BLaER1 treated with 17β-estradiol and CSF1 and Interleukin-3, amounts not matched to agents 10 nM and 100 nM (cell line): ENCODE measurements at regions not wholly inside any gene's neighbourhood (a gene's known extent, or its start where the extent isn't known, plus 50 kb on each side); places are given as distances from the start of the nearest gene placed in this dataset.

Experiments used
- H3K27ac ChIP-seq, 11 experiments: shearing (Covaris generic); formaldehyde crosslinking; 2 replicates each; pipeline ENCODE4 v1.8.1; 2022
- H3K27me3 ChIP-seq, 11 experiments: shearing (Covaris generic); formaldehyde crosslinking; 2 replicates each; pipeline ENCODE4 v1.8.1; 2022
- H3K36me3 ChIP-seq, 11 experiments: shearing (Covaris generic); formaldehyde crosslinking; 2 replicates each; pipeline ENCODE4 v1.8.1; 2022
- H3K4me1 ChIP-seq, 10 experiments: shearing (Covaris generic); formaldehyde crosslinking; 2 replicates each; pipeline ENCODE4 v1.8.1; 2022
- H3K4me2 ChIP-seq, 11 experiments: shearing (Covaris generic); formaldehyde crosslinking; 2 replicates each; pipeline ENCODE4 v1.8.1; 2022
- H3K4me3 ChIP-seq, 10 experiments: shearing (Covaris generic); formaldehyde crosslinking; 2 replicates each; pipeline ENCODE4 v1.8.1; 2022
- H3K9ac ChIP-seq, 11 experiments: shearing (Covaris generic); formaldehyde crosslinking; 2 replicates each; pipeline ENCODE4 v1.8.1; 2022
- H3K9me3 ChIP-seq, 11 experiments: shearing (Covaris generic); formaldehyde crosslinking; replicated peaks in 1 of 11; 2 replicates each; pipeline ENCODE4 v1.8.1; 2022
- H4K20me1 ChIP-seq, 11 experiments: shearing (Covaris generic); formaldehyde crosslinking; 2 replicates each; pipeline ENCODE4 v1.8.1; 2022
- Cebpa-rat ChIP-seq, 11 experiments: shearing (Covaris generic); IDR thresholded peaks; 2 replicates each; pipeline ENCODE4 v1.8.1; 2022

- H3K4me1 ChIP-seq, result no peaks in the 10 kb centered on the region
Observed at GRCh38 chr12:28618772-28619171, 428.5 kb downstream of the CCDC91 start.

GRCh38 chr12:28620281-28620680, 430.0 kb downstream of the CCDC91 start:
- Histone ChIP-seq H3K4me1 (no peaks in the 10 kb centered on the region), H3K27ac (no peak overlapping the region), H3K9ac (no peak overlapping the region), H3K27me3 (no peaks in the 10 kb centered on the region), H3K4me2 (no peak overlapping the region), H4K20me1 (no peaks in the 10 kb centered on the region), H3K36me3 (no peaks in the 10 kb centered on the region), H3K4me3 (no peak overlapping the region), H3K9me3 (no peaks in the 10 kb centered on the region; a peak in 1 of 22 replicates)
- no peak for TF ChIP-seq Cebpa-rat (IDR thresholded peaks at IDR 0.05)

More at GRCh38 chr12:28618772-28619171, 428.5 kb downstream of the CCDC91 start:
- Histone ChIP-seq H3K36me3 (no peaks in the 10 kb centered on the region), H4K20me1 (no peaks in the 10 kb centered on the region), H3K27ac (no peak overlapping the region), H3K9me3 (no peaks in the 10 kb centered on the region; a peak in 1 of 22 replicates), H3K9ac (no peak overlapping the region), H3K27me3 (no peaks in the 10 kb centered on the region), H3K4me3 (no peak overlapping the region), H3K4me2 (no peak overlapping the region)
- no peak for TF ChIP-seq Cebpa-rat (IDR thresholded peaks at IDR 0.05)

GRCh38 chr12:28622406-28622805, 432.1 kb downstream of the CCDC91 start:
- Histone ChIP-seq H3K4me3 (no peak overlapping the region), H4K20me1 (no peaks in the 10 kb centered on the region), H3K36me3 (no peaks in the 10 kb centered on the region), H3K27ac (no peak overlapping the region), H3K9ac (no peak overlapping the region), H3K4me2 (no peak overlapping the region), H3K4me1 (no peaks in the 10 kb centered on the region), H3K9me3 (no peaks in the 10 kb centered on the region; a peak in 1 of 22 replicates), H3K27me3 (no peaks in the 10 kb centered on the region)
- TF ChIP-seq Cebpa-rat (IDR thresholded peaks at IDR 0.05), result no peak

- Histone ChIP-seq H3K9me3 (no peaks in the 10 kb centered on the region; a peak in 1 of 22 replicates), H3K27me3 (no peaks in the 10 kb centered on the region), H3K4me2 (no peak overlapping the region), H3K27ac (no peak overlapping the region), H4K20me1 (no peaks in the 10 kb centered on the region), H3K36me3 (no peaks in the 10 kb centered on the region), H3K4me3 (no peak overlapping the region), H3K9ac (no peak overlapping the region), H3K4me1 (no peaks in the 10 kb centered on the region)
- TF ChIP-seq Cebpa-rat (IDR thresholded peaks at IDR 0.05), result no peak
Observed at GRCh38 chr12:28626504-28626903, 436.2 kb downstream of the CCDC91 start.

- no peak for TF ChIP-seq Cebpa-rat (IDR thresholded peaks at IDR 0.05)
Observed at GRCh38 chr12:28629691-28630090, 439.4 kb downstream of the CCDC91 start.

GRCh38 chr12:28631831-28632230, 441.6 kb downstream of the CCDC91 start:
- Histone ChIP-seq H3K4me1 (no peaks in the 10 kb centered on the region), H3K9ac (no peak overlapping the region), H4K20me1 (no peaks in the 10 kb centered on the region), H3K9me3 (no peaks in the 10 kb centered on the region), H3K27me3 (no peaks in the 10 kb centered on the region), H3K27ac (no peak overlapping the region), H3K4me3 (no peak overlapping the region), H3K36me3 (no peaks in the 10 kb centered on the region), H3K4me2 (no peak overlapping the region)
- no peak for TF ChIP-seq Cebpa-rat (IDR thresholded peaks at IDR 0.05)

More at GRCh38 chr12:28629691-28630090, 439.4 kb downstream of the CCDC91 start:
- Histone ChIP-seq H3K9me3 (no peaks in the 10 kb centered on the region), H3K4me3 (no peak overlapping the region), H3K4me1 (no peaks in the 10 kb centered on the region), H3K4me2 (no peak overlapping the region), H4K20me1 (no peaks in the 10 kb centered on the region), H3K27me3 (no peaks in the 10 kb centered on the region), H3K27ac (no peak overlapping the region), H3K9ac (no peak overlapping the region), H3K36me3 (no peaks in the 10 kb centered on the region)

- Histone ChIP-seq H3K4me3 (no peak overlapping the region), H4K20me1 (no peaks in the 10 kb centered on the region), H3K27me3 (no peaks in the 10 kb centered on the region), H3K4me2 (no peak overlapping the region), H3K4me1 (no peaks in the 10 kb centered on the region), H3K27ac (no peak overlapping the region), H3K9me3 (no peaks in the 10 kb centered on the region), H3K36me3 (no peaks in the 10 kb centered on the region), H3K9ac (no peak overlapping the region)
- TF ChIP-seq Cebpa-rat (IDR thresholded peaks at IDR 0.05), result no peak
Observed at GRCh38 chr12:28640519-28640918, 450.3 kb downstream of the CCDC91 start.

GRCh38 chr12:28645436-28645835, 455.2 kb downstream of the CCDC91 start:
- Histone ChIP-seq H3K36me3 (no peaks in the 10 kb centered on the region), H3K4me1 (no peaks in the 10 kb centered on the region), H3K9ac (no peak overlapping the region), H4K20me1 (no peaks in the 10 kb centered on the region), H3K4me3 (no peak overlapping the region), H3K27me3 (no peaks in the 10 kb centered on the region), H3K4me2 (no peak overlapping the region), H3K9me3 (no peaks in the 10 kb centered on the region), H3K27ac (no peak overlapping the region)
- TF ChIP-seq Cebpa-rat (IDR thresholded peaks at IDR 0.05), result no peak

- no peak overlapping the region for H3K4me2 ChIP-seq
- no peaks in the 10 kb centered on the region for H3K9me3 ChIP-seq
- no peak overlapping the region for H3K9ac ChIP-seq
- H3K27ac ChIP-seq, result no peak overlapping the region
- no peaks in the 10 kb centered on the region for H3K36me3 ChIP-seq
- no peaks in the 10 kb centered on the region for H3K27me3 ChIP-seq
- H3K4me1 ChIP-seq, result no peaks in the 10 kb centered on the region
- H4K20me1 ChIP-seq, result no peaks in the 10 kb centered on the region
- no peak for TF ChIP-seq Cebpa-rat (IDR thresholded peaks at IDR 0.05)
- no peak overlapping the region for H3K4me3 ChIP-seq
Observed at GRCh38 chr12:28645891-28646290, 455.6 kb downstream of the CCDC91 start.

GRCh38 chr12:28650906-28651305, 460.6 kb downstream of the CCDC91 start:
- Histone ChIP-seq H3K9ac (no peak overlapping the region), H3K27ac (no peak overlapping the region), H4K20me1 (no peaks in the 10 kb centered on the region), H3K4me2 (no peak overlapping the region), H3K9me3 (no peaks in the 10 kb centered on the region), H3K4me3 (no peak overlapping the region), H3K27me3 (no peaks in the 10 kb centered on the region), H3K4me1 (no peaks in the 10 kb centered on the region), H3K36me3 (no peaks in the 10 kb centered on the region)
- no peak for TF ChIP-seq Cebpa-rat (IDR thresholded peaks at IDR 0.05)
